Activated CD4-positive, alpha-beta T cell treated with anti-CD3 and anti-CD28 coated beads for 24 hours (primary cell): ENCODE measurements at regions not wholly inside any gene's neighbourhood (a gene's known extent, or its start where the extent isn't known, plus 50 kb on each side); places are given as distances from the start of the nearest gene placed in this dataset.

Experiments used
- DNase-seq, 2 donors: peaks; one replicate each; pipeline ENCODE4 v3.0.0-alpha.2; 2020; ENCODE audit warnings: low read depth in 2 of 2

GRCh38 chr11:33646629-33647028, 54.0 kb downstream of the C11orf91 start:
- no peak for DNase-seq

- no peak for DNase-seq
These were observed 54.5 kb downstream of the C11orf91 start for GRCh38 chr11:33646168-33646567.

- no peak for DNase-seq
These were observed 54.9 kb downstream of the C11orf91 start for GRCh38 chr11:33645686-33646085.

GRCh38 chr11:33643167-33643824, 57.3 kb downstream of the C11orf91 start:
- DNase-seq, result no peak

- DNase-seq, result no peak
These were observed 58.0 kb downstream of the C11orf91 start for GRCh38 chr11:33642461-33643166.

- DNase-seq, result no peak
These were observed 59.8 kb downstream of the C11orf91 start for GRCh38 chr11:33640730-33641371.

- no peak for DNase-seq
These were observed 62.0 kb downstream of the C11orf91 start for GRCh38 chr11:33638608-33639007.

- no peak for DNase-seq
These were observed 64.5 kb downstream of the C11orf91 start for GRCh38 chr11:33636104-33636503.

GRCh38 chr11:33635161-33635560, 65.5 kb downstream of the C11orf91 start:
- no peak for DNase-seq

GRCh38 chr11:33634291-33634834, 66.3 kb downstream of the C11orf91 start:
- no peak for DNase-seq

- no peak for DNase-seq
These were observed 67.2 kb downstream of the C11orf91 start for GRCh38 chr11:33633251-33634003.

- no peak for DNase-seq
These were observed 68.9 kb downstream of the C11orf91 start for GRCh38 chr11:33631749-33632091.

- no peak for DNase-seq
These were observed 69.5 kb downstream of the C11orf91 start for GRCh38 chr11:33630936-33631748.

- no peak for DNase-seq
These were observed 76.5 kb downstream of the C11orf91 start for GRCh38 chr11:33624083-33624482.

GRCh38 chr11:33622806-33623205, 77.8 kb downstream of the C11orf91 start:
- DNase-seq, result no peak

- DNase-seq, result no peak
These were observed 78.4 kb downstream of the C11orf91 start for GRCh38 chr11:33622186-33622585.

GRCh38 chr11:33620423-33621171, 80.0 kb downstream of the C11orf91 start:
- no peak for DNase-seq

- DNase-seq, result no peak
These were observed 81.7 kb downstream of the C11orf91 start for GRCh38 chr11:33618956-33619355.

- no peak for DNase-seq
These were observed 82.3 kb downstream of the C11orf91 start for GRCh38 chr11:33618351-33618710.

GRCh38 chr11:33617672-33618350, 82.8 kb downstream of the C11orf91 start:
- DNase-seq, result no peak
